GM23338 (cell line): ENCODE measurements at regions not wholly inside any gene's neighbourhood (a gene's known extent, or its start where the extent isn't known, plus 50 kb on each side); places are given as distances from the start of the nearest gene placed in this dataset.

ENCODE experiments used
- CREB1 ChIP-seq: fragments of 250-450 bp; sonication (Bioruptor Pico); IDR thresholded peaks from 2 replicates; pipeline ENCODE4 v1.5.0; 2020; ENCODE audit warnings: low read depth, mild to moderate bottlenecking, moderate library complexity
- CTCF ChIP-seq, 2 experiments: fragments of 200-600 bp in 1 of 2; sonication (generic) in 1 of 2; conservative IDR thresholded peaks; 2 replicates each; pipeline versions ENCODE4 v1.5.1 to v1.6.1; 2016 to 2017; ENCODE audit warnings: antibody characterized with exemption in 2 of 2, low read depth in 2 of 2, mild to moderate bottlenecking in 2 of 2, moderate library complexity in 1 of 2
- ETS1 ChIP-seq: IDR thresholded peaks from 2 replicates; pipeline ENCODE4 v1.6.1; 2016; ENCODE audit warnings: antibody characterized with exemption
- EZH2 ChIP-seq: fragments of 200-600 bp; sonication (generic); IDR thresholded peaks from one replicate; pipeline ENCODE4 v1.8.0; 2017; ENCODE audit warnings: antibody characterized with exemption, mild to moderate bottlenecking, low read depth; ENCODE audit not compliant: unreplicated experiment
- EZH2phosphoT487 ChIP-seq: fragments of 200-600 bp; sonication (generic); IDR thresholded peaks from one replicate; pipeline ENCODE4 v1.8.1; 2018; ENCODE audit warnings: antibody characterized with exemption; ENCODE audit not compliant: unreplicated experiment
- JUNB ChIP-seq: IDR thresholded peaks from one replicate; pipeline ENCODE4 v1.6.1; 2016; ENCODE audit warnings: antibody characterized with exemption; ENCODE audit not compliant: unreplicated experiment
- NANOG ChIP-seq: IDR thresholded peaks from 2 replicates; pipeline ENCODE4 v1.6.1; 2016; ENCODE audit warnings: antibody characterized with exemption, borderline replicate concordance
- POLR2AphosphoS5 ChIP-seq: IDR thresholded peaks from 2 replicates; pipeline ENCODE4 v1.6.1; 2016; ENCODE audit warnings: antibody characterized with exemption, low read depth
- REST ChIP-seq: IDR thresholded peaks from one replicate; pipeline ENCODE4 v1.6.1; 2018; ENCODE audit warnings: antibody characterized with exemption; ENCODE audit not compliant: unreplicated experiment
- STAT1 ChIP-seq: IDR thresholded peaks from one replicate; pipeline ENCODE4 v1.6.1; 2016; ENCODE audit warnings: antibody characterized with exemption; ENCODE audit not compliant: unreplicated experiment
- ZNF114 ChIP-seq: fragments of 250-450 bp; sonication (Bioruptor Pico); IDR thresholded peaks from 2 replicates; pipeline ENCODE4 v1.5.0; 2020; ENCODE audit warnings: mild to moderate bottlenecking, moderate library complexity
- ZNF331 ChIP-seq: fragments of 250-450 bp; sonication (Bioruptor Pico); IDR thresholded peaks from 2 replicates; pipeline ENCODE4 v1.5.0; 2020; ENCODE audit warnings: low read depth, mild to moderate bottlenecking, moderate library complexity
- ZNF462 ChIP-seq: fragments of 250-450 bp; sonication (Bioruptor Pico); IDR thresholded peaks from 2 replicates; pipeline ENCODE4 v1.5.0; 2020; ENCODE audit warnings: mild to moderate bottlenecking, moderate library complexity

GRCh38 chr18:43964666-43965065 lies 687.4 kb upstream of the SYT4 start:
- TF ChIP-seq CTCF (conservative IDR thresholded peaks at IDR 0.05; ENCODE audit: low read depth in 2 of 2) (no peak), EZH2 (no peak), POLR2AphosphoS5 (no peak), CREB1 (CRISPR knock-in tag) (no peak), JUNB (no peak), EZH2phosphoT487 (no peak), REST (no peak), ETS1 (no peak), NANOG (no peak), ZNF114 (CRISPR knock-in tag) (no peak), ZNF462 (CRISPR knock-in tag) (no peak), STAT1 (no peak), ZNF331 (no peak)
